ENCODE measurements at regions not wholly inside any gene's neighbourhood (a gene's known extent, or its start where the extent isn't known, plus 50 kb on each side); places are given as distances from the start of the nearest gene placed in this dataset.

DNA sequence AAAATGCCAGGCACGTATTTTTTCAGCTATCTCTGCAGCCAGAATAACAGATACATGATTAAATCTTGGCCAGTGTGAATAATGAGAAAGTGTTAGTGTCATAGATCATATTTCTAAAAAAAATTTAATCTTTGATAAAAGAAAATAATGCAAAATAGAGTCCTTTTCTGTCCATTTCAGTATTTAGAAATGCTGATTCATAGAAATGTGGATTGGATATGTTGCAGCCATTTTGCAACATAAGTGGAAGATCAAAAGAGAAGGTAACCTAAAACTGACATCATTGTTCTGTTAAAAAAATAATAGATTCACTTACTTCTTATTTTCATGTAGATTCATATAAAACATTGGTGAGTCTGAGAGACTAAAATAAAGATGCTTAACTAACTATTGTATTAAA is 1010.3 kb downstream of the LRFN5 start:
- Histone ChIP-seq H3K4me2 (no peak overlapping the region), H3K79me2 (ENCODE audit: insufficient read depth, low read depth) (no peaks in the 10 kb centered on the region), H3K4me3 (IDR thresholded peaks at IDR 0.05; ENCODE audit: insufficient read depth, low read depth, low read length) (no peak overlapping the region), H3K4me1 (ENCODE audit: low read depth, poor library complexity, severe bottlenecking) (no peaks in the 10 kb centered on the region), H3K27ac (no peak overlapping the region), H2AFZ (ENCODE audit: low read depth) (no peak overlapping the region), H3K27me3 (ENCODE audit: insufficient read depth, low read depth) (no peaks in the 10 kb centered on the region), H3K9ac (no peak overlapping the region), H4K20me1 (ENCODE audit: insufficient read depth) (no peaks in the 10 kb centered on the region), H3K36me3 (ENCODE audit: insufficient read depth) (no peaks in the 10 kb centered on the region)
- no peak for TF ChIP-seq CTCF (conservative IDR thresholded peaks at IDR 0.05; ENCODE audit: low read depth, low read length)

GRCh38 chr14:42606839-42607238 is 1000.2 kb downstream of the LRFN5 start:
- no peak overlapping the region for H3K4me3 ChIP-seq (IDR thresholded peaks at IDR 0.05; ENCODE audit: insufficient read depth, low read depth, low read length)
- no peaks in the 10 kb centered on the region for H3K4me1 ChIP-seq (ENCODE audit: low read depth, poor library complexity, severe bottlenecking)
- H3K79me2 ChIP-seq (ENCODE audit: insufficient read depth, low read depth) = no peaks in the 10 kb centered on the region
- no peak overlapping the region for H3K27ac ChIP-seq
- no peak for TF ChIP-seq CTCF (conservative IDR thresholded peaks at IDR 0.05; ENCODE audit: low read depth, low read length)
- no peak overlapping the region for H3K9ac ChIP-seq
- no peaks in the 10 kb centered on the region for H3K36me3 ChIP-seq (ENCODE audit: insufficient read depth)
- no peak overlapping the region for H3K4me2 ChIP-seq
- H4K20me1 ChIP-seq (ENCODE audit: insufficient read depth) = no peaks in the 10 kb centered on the region
- no peak overlapping the region for H2AFZ ChIP-seq (ENCODE audit: low read depth)
- H3K27me3 ChIP-seq (ENCODE audit: insufficient read depth, low read depth) = no peaks in the 10 kb centered on the region

DNA sequence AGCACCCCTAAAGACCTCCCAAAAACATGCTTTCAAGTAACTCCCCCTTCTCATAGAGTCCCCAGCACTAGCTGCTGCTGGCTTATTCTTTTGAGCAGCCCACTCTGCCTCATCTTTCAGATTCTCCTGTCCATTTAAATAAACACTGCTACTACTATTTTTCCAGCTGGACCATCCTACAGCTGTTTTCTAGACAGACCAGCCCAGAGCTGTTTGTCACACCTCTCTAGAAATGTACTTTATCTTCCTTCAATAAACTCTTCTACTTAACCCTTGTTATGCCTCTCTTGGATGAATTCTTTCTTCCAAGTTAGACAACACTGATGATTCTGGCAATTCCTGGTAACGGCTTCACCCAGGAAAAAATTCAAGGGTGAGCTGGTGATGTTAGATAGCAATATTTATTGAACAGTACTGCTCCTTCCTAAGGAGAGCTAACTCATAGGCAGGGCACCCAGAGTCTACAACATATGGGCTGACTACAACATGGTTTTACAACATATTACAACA is 995.7 kb downstream of the LRFN5 start:
- Histone ChIP-seq H2AFZ (ENCODE audit: low read depth) (no peak overlapping the region), H3K27me3 (ENCODE audit: insufficient read depth, low read depth) (no peaks in the 10 kb centered on the region), H3K27ac (no peak overlapping the region), H3K4me1 (ENCODE audit: low read depth, poor library complexity, severe bottlenecking) (no peaks in the 10 kb centered on the region), H3K9ac (no peak overlapping the region), H3K36me3 (ENCODE audit: insufficient read depth) (no peaks in the 10 kb centered on the region), H3K4me2 (no peak overlapping the region), H3K4me3 (IDR thresholded peaks at IDR 0.05; ENCODE audit: insufficient read depth, low read depth, low read length) (no peak overlapping the region), H4K20me1 (ENCODE audit: insufficient read depth) (no peaks in the 10 kb centered on the region), H3K79me2 (ENCODE audit: insufficient read depth, low read depth) (no peaks in the 10 kb centered on the region)
- TF ChIP-seq CTCF (conservative IDR thresholded peaks at IDR 0.05; ENCODE audit: low read depth, low read length) = no peak

DNA sequence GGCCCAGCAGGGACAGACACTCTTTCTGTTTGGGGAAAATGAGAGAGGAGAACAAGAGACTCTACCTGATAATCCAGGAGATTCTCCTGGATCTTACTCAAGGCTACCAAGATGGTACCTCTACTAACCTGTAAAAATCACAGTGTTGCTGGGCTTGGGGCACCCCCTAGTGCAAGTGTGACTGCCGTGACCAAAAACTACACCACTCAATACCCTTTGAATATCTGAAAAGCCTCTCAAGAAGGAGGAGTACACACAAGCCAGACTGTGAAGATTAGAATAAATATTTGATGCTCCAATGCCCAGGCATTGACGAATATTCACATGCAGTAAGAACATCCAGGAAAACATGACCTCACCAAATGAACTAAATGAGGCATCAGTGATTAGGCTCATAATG is 965.4 kb downstream of the LRFN5 start:
- Histone ChIP-seq H3K79me2 (ENCODE audit: insufficient read depth, low read depth) (no peaks in the 10 kb centered on the region), H3K9ac (no peak overlapping the region), H2AFZ (ENCODE audit: low read depth) (no peak overlapping the region), H3K4me2 (no peak overlapping the region), H3K36me3 (ENCODE audit: insufficient read depth) (no peaks in the 10 kb centered on the region), H4K20me1 (ENCODE audit: insufficient read depth) (no peaks in the 10 kb centered on the region), H3K27ac (no peak overlapping the region), H3K4me3 (IDR thresholded peaks at IDR 0.05; ENCODE audit: insufficient read depth, low read depth, low read length) (no peak overlapping the region), H3K27me3 (ENCODE audit: insufficient read depth, low read depth) (no peaks in the 10 kb centered on the region), H3K4me1 (ENCODE audit: low read depth, poor library complexity, severe bottlenecking) (no peaks in the 10 kb centered on the region)
- TF ChIP-seq CTCF (conservative IDR thresholded peaks at IDR 0.05; ENCODE audit: low read depth, low read length) = no peak

Measured in KMS-11 (cell line).